BLaER1 treated with 17β-estradiol and CSF1 and Interleukin-3, amounts not matched to agents 10 nM and 100 nM (cell line): ENCODE measurements at regions not wholly inside any gene's neighbourhood (a gene's known extent, or its start where the extent isn't known, plus 50 kb on each side); places are given as distances from the start of the nearest gene placed in this dataset.
A peak's percentile ranks its signal among the peaks of the same experiment; 100 is the strongest.

Experiments
- H3K27ac ChIP-seq, 11 experiments: shearing (Covaris generic); formaldehyde crosslinking; 2 replicates each; pipeline ENCODE4 v1.8.1; 2022
- H3K27me3 ChIP-seq, 11 experiments: shearing (Covaris generic); formaldehyde crosslinking; 2 replicates each; pipeline ENCODE4 v1.8.1; 2022
- H3K36me3 ChIP-seq, 11 experiments: shearing (Covaris generic); formaldehyde crosslinking; 2 replicates each; pipeline ENCODE4 v1.8.1; 2022
- H3K4me1 ChIP-seq, 10 experiments: shearing (Covaris generic); formaldehyde crosslinking; 2 replicates each; pipeline ENCODE4 v1.8.1; 2022
- H3K4me2 ChIP-seq, 11 experiments: shearing (Covaris generic); formaldehyde crosslinking; 2 replicates each; pipeline ENCODE4 v1.8.1; 2022
- H3K4me3 ChIP-seq, 10 experiments: shearing (Covaris generic); formaldehyde crosslinking; 2 replicates each; pipeline ENCODE4 v1.8.1; 2022
- H3K9ac ChIP-seq, 11 experiments: shearing (Covaris generic); formaldehyde crosslinking; 2 replicates each; pipeline ENCODE4 v1.8.1; 2022
- H3K9me3 ChIP-seq, 11 experiments: shearing (Covaris generic); formaldehyde crosslinking; replicated peaks in 1 of 11; 2 replicates each; pipeline ENCODE4 v1.8.1; 2022
- H4K20me1 ChIP-seq, 11 experiments: shearing (Covaris generic); formaldehyde crosslinking; 2 replicates each; pipeline ENCODE4 v1.8.1; 2022
- Cebpa-rat ChIP-seq, 11 experiments: shearing (Covaris generic); IDR thresholded peaks; 2 replicates each; pipeline ENCODE4 v1.8.1; 2022

GRCh38 chr14:25436288-25436875 is 386.4 kb upstream of the STXBP6 start:
- H3K9ac ChIP-seq = no peak overlapping the region
- no peaks in the 10 kb centered on the region for H3K4me1 ChIP-seq
- H3K27ac ChIP-seq = no peak overlapping the region
- H4K20me1 ChIP-seq = no peaks in the 10 kb centered on the region
- H3K4me2 ChIP-seq = no peak overlapping the region
- H3K36me3 ChIP-seq = no peaks in the 10 kb centered on the region
- no peak overlapping the region for H3K4me3 ChIP-seq
- H3K27me3 ChIP-seq = no peaks in the 10 kb centered on the region
- TF ChIP-seq Cebpa-rat (IDR thresholded peaks at IDR 0.05) = no peak
- H3K9me3 ChIP-seq = peaks cover 3 to 22% (median 11%) of the 10 kb centered on the region in 11 experiments; a peak in 10 of 22 replicates

GRCh38 chr14:25431211-25432076 is 381.5 kb upstream of the STXBP6 start:
- Histone ChIP-seq H3K27ac (no peak overlapping the region), H3K9me3 (peaks cover 3 to 16% (median 8%) of the 10 kb centered on the region in 11 experiments; a peak in 8 of 22 replicates)
- TF ChIP-seq Cebpa-rat (IDR thresholded peaks at IDR 0.05) = no peak

GRCh38 chr14:25430808-25431207 is 380.9 kb upstream of the STXBP6 start:
- no peak overlapping the region for H3K27ac ChIP-seq
- no peaks in the 10 kb centered on the region for H3K4me1 ChIP-seq
- H3K4me2 ChIP-seq = no peak overlapping the region
- H3K36me3 ChIP-seq = no peaks in the 10 kb centered on the region
- H3K9ac ChIP-seq = no peak overlapping the region
- H3K9me3 ChIP-seq = peaks cover 3 to 16% (median 8%) of the 10 kb centered on the region in 11 experiments; a peak in 8 of 22 replicates
- TF ChIP-seq Cebpa-rat (IDR thresholded peaks at IDR 0.05) = no peak
- no peaks in the 10 kb centered on the region for H3K27me3 ChIP-seq
- no peak overlapping the region for H3K4me3 ChIP-seq
- H4K20me1 ChIP-seq = no peaks in the 10 kb centered on the region

More at GRCh38 chr14:25431211-25432076, 381.5 kb upstream of the STXBP6 start:
- Histone ChIP-seq H3K9ac (no peak overlapping the region), H4K20me1 (no peaks in the 10 kb centered on the region), H3K4me2 (no peak overlapping the region), H3K4me1 (no peaks in the 10 kb centered on the region), H3K27me3 (no peaks in the 10 kb centered on the region), H3K36me3 (no peaks in the 10 kb centered on the region), H3K4me3 (no peak overlapping the region)

GRCh38 chr14:25412998-25413397 is 363.1 kb upstream of the STXBP6 start:
- Histone ChIP-seq H3K36me3 (no peaks in the 10 kb centered on the region), H4K20me1 (no peaks in the 10 kb centered on the region), H3K27me3 (no peaks in the 10 kb centered on the region), H3K4me1 (no peaks in the 10 kb centered on the region), H3K4me3 (no peak overlapping the region), H3K4me2 (no peak overlapping the region), H3K9me3 (no peaks in the 10 kb centered on the region), H3K9ac (no peak overlapping the region), H3K27ac (no peak overlapping the region)
- TF ChIP-seq Cebpa-rat (IDR thresholded peaks at IDR 0.05) = no peak

GRCh38 chr14:25411781-25412757 is 362.1 kb upstream of the STXBP6 start:
- Histone ChIP-seq H3K9me3 (no peaks in the 10 kb centered on the region), H3K36me3 (no peaks in the 10 kb centered on the region), H3K4me2 (no peak overlapping the region), H3K27ac (no peak overlapping the region), H3K4me3 (no peak overlapping the region), H4K20me1 (no peaks in the 10 kb centered on the region), H3K9ac (no peak overlapping the region), H3K4me1 (no peaks in the 10 kb centered on the region), H3K27me3 (no peaks in the 10 kb centered on the region)
- no peak for TF ChIP-seq Cebpa-rat (IDR thresholded peaks at IDR 0.05)

- Histone ChIP-seq H3K9ac (no peak overlapping the region), H3K4me3 (no peak overlapping the region), H3K4me1 (no peaks in the 10 kb centered on the region), H3K36me3 (no peaks in the 10 kb centered on the region), H3K9me3 (no peaks in the 10 kb centered on the region), H3K27me3 (no peaks in the 10 kb centered on the region), H3K4me2 (no peak overlapping the region), H4K20me1 (no peaks in the 10 kb centered on the region), H3K27ac (no peak overlapping the region)
- no peak for TF ChIP-seq Cebpa-rat (IDR thresholded peaks at IDR 0.05)
Observed at GRCh38 chr14:25406818-25407217, 356.9 kb upstream of the STXBP6 start.

GRCh38 chr14:25400607-25401206 is 350.8 kb upstream of the STXBP6 start:
- Histone ChIP-seq H3K36me3 (no peaks in the 10 kb centered on the region), H3K4me3 (no peak overlapping the region), H3K27me3 (no peaks in the 10 kb centered on the region), H3K9ac (no peak overlapping the region), H3K27ac (no peak overlapping the region), H3K4me1 (peaks cover 4 to 21% (median 17%) of the 10 kb centered on the region in 10 experiments; a peak in 18 of 20 replicates), H4K20me1 (no peaks in the 10 kb centered on the region), H3K4me2 (no peak overlapping the region), H3K9me3 (no peaks in the 10 kb centered on the region)
- no peak for TF ChIP-seq Cebpa-rat (IDR thresholded peaks at IDR 0.05)

GRCh38 chr14:25396128-25396527 is 346.2 kb upstream of the STXBP6 start:
- H3K27me3 ChIP-seq = no peaks in the 10 kb centered on the region
- TF ChIP-seq Cebpa-rat (IDR thresholded peaks at IDR 0.05) = no peak
- H3K27ac ChIP-seq = peak overlapping the region in 9 of 11 experiments; percentile 31 to 59 (median 51); a peak in 16 of 22 replicates
- no peak overlapping the region; a peak in 1 of 22 replicates for H3K9ac ChIP-seq
- H3K4me1 ChIP-seq = peaks cover 17 to 42% (median 31%) of the 10 kb centered on the region in 10 experiments
- H3K4me3 ChIP-seq = no peak overlapping the region; a peak in 1 of 20 replicates
- H4K20me1 ChIP-seq = no peaks in the 10 kb centered on the region
- no peaks in the 10 kb centered on the region for H3K36me3 ChIP-seq
- peak overlapping the region; percentile 7 to 72 (median 51); a peak in 19 of 22 replicates for H3K4me2 ChIP-seq
- 0 out of 22 replicates have a peak, but pooled peaks cover 0 to 4% (median 0%) of the 10 kb centered on the region in 11 experiments for H3K9me3 ChIP-seq
